MM.1S (cell line): ENCODE measurements at regions not wholly inside any gene's neighbourhood (a gene's known extent, or its start where the extent isn't known, plus 50 kb on each side); places are given as distances from the start of the nearest gene placed in this dataset.

Experiments used
- DNase-seq: peaks from one replicate; pipeline ENCODE4 v3.0.0-alpha.2; 2015
- H2AFZ ChIP-seq: fragments of 300-600 bp; sonication (generic); 2 replicates; pipeline ENCODE4 v1.6.0; 2016; ENCODE audit warnings: antibody characterized with exemption, low read length
- H3F3A ChIP-seq: fragments of 300-600 bp; sonication (generic); 2 replicates; pipeline ENCODE4 v1.6.1; 2016; ENCODE audit warnings: mild to moderate bottlenecking, antibody characterized with exemption, low read length, moderate library complexity, mixed read lengths; ENCODE audit not compliant: insufficient read depth
- H3K27ac ChIP-seq: fragments of 300-600 bp; sonication (generic); 2 replicates; pipeline ENCODE4 v1.5.1; 2016; ENCODE audit warnings: mild to moderate bottlenecking, low read length
- H3K27me3 ChIP-seq: fragments of 300-600 bp; sonication (generic); replicated peaks from 2 replicates; pipeline ENCODE4 v1.6.0; 2016; ENCODE audit warnings: low read length; ENCODE audit not compliant: insufficient read depth
- H3K36me3 ChIP-seq: fragments of 300-600 bp; sonication (generic); replicated peaks from 2 replicates; pipeline ENCODE4 v1.6.1; 2016; ENCODE audit warnings: mild to moderate bottlenecking, low read length, mixed read lengths; ENCODE audit not compliant: insufficient read depth
- H3K4me1 ChIP-seq: fragments of 300-600 bp; sonication (generic); 2 replicates; pipeline ENCODE4 v1.6.1; 2016; ENCODE audit warnings: low read length, mixed read lengths
- H3K4me2 ChIP-seq: fragments of 300-600 bp; sonication (generic); 2 replicates; pipeline ENCODE4 v1.6.0; 2016; ENCODE audit warnings: low read depth, low read length
- H3K4me3 ChIP-seq: fragments of 300-600 bp; sonication (generic); 2 replicates; pipeline ENCODE4 v1.5.1; 2016; ENCODE audit warnings: low read length, mixed read lengths
- H3K79me2 ChIP-seq: fragments of 300-600 bp; sonication (generic); 2 replicates; pipeline ENCODE4 v1.6.1; 2016; ENCODE audit warnings: mixed run types, low read length, mixed read lengths
- H3K9ac ChIP-seq: fragments of 300-600 bp; sonication (generic); 2 replicates; pipeline ENCODE4 v1.6.1; 2016; ENCODE audit warnings: low read length, mixed read lengths
- H3K9me2 ChIP-seq: fragments of 300-600 bp; sonication (generic); replicated peaks from 2 replicates; pipeline ENCODE4 v1.6.1; 2016; ENCODE audit warnings: mild to moderate bottlenecking, low read length, mixed read lengths; ENCODE audit not compliant: insufficient read depth
- H3K9me3 ChIP-seq: fragments of 300-600 bp; sonication (generic); replicated peaks from 2 replicates; pipeline ENCODE4 v1.6.1; 2016; ENCODE audit warnings: mild to moderate bottlenecking, low read length, mixed read lengths; ENCODE audit not compliant: insufficient read depth
- H4K20me1 ChIP-seq: fragments of 300-600 bp; sonication (generic); 2 replicates; pipeline ENCODE4 v1.6.1; 2016; ENCODE audit warnings: mild to moderate bottlenecking, low read length, moderate library complexity, mixed read lengths; ENCODE audit not compliant: insufficient read depth
- EZH2 ChIP-seq: fragments of 300-600 bp; sonication (generic); optimal IDR thresholded peaks from 2 replicates; pipeline ENCODE3; 2017; ENCODE audit warnings: low read depth, mild to moderate bottlenecking, antibody characterized with exemption, low read length, mixed read lengths
- EZH2phosphoT487 ChIP-seq: fragments of 300-600 bp; sonication (generic); IDR thresholded peaks from 2 replicates; pipeline ENCODE4 v1.6.1; 2018; ENCODE audit warnings: antibody characterized with exemption, low read length
- TF ChIP-seq, protein P1 (sequence below): fragments of 300-600 bp; sonication (generic); IDR thresholded peaks from 2 replicates; pipeline ENCODE4 v1.5.1; 2016; ENCODE audit warnings: antibody characterized with exemption, low read length, mixed read lengths

DNA sequence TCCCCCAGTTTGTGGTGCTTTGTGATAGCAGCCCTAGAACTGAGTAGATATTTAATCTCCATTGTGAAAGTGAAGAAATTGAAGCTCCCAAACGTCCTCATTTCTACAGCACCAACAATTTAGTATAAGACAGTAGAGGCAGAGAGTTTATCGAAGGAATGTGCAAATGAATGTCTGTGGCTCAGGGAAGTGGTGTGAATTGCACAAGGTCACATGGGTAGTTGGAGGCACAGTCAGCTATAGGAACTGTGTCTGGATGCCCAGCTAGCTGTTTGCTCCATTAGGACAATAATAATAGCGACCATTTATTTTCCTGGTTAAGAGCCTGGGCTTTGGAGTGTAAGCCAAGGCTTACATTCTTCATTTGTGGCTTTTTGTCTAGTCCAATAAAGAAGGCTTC lies 144.4 kb upstream of the USP24 start:
- Histone ChIP-seq H3K27me3 (no peaks in the 10 kb centered on the region), H4K20me1 (no peaks in the 10 kb centered on the region), H3K9ac (no peak overlapping the region), H3K4me2 (no peak overlapping the region), H3K27ac (no peak overlapping the region), H3K9me3 (no peaks in the 10 kb centered on the region), H2AFZ (no peak overlapping the region), H3K36me3 (no peaks in the 10 kb centered on the region), H3K79me2 (no peaks in the 10 kb centered on the region), H3K4me1 (peaks cover 28% of the 10 kb centered on the region), H3K9me2 (no peaks in the 10 kb centered on the region), H3K4me3 (no peak overlapping the region), H3F3A (peaks cover 13% of the 10 kb centered on the region)
- DNase-seq = no peak
- TF ChIP-seq, protein P1, sequence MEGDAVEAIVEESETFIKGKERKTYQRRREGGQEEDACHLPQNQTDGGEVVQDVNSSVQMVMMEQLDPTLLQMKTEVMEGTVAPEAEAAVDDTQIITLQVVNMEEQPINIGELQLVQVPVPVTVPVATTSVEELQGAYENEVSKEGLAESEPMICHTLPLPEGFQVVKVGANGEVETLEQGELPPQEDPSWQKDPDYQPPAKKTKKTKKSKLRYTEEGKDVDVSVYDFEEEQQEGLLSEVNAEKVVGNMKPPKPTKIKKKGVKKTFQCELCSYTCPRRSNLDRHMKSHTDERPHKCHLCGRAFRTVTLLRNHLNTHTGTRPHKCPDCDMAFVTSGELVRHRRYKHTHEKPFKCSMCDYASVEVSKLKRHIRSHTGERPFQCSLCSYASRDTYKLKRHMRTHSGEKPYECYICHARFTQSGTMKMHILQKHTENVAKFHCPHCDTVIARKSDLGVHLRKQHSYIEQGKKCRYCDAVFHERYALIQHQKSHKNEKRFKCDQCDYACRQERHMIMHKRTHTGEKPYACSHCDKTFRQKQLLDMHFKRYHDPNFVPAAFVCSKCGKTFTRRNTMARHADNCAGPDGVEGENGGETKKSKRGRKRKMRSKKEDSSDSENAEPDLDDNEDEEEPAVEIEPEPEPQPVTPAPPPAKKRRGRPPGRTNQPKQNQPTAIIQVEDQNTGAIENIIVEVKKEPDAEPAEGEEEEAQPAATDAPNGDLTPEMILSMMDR = no peak
- TF ChIP-seq EZH2phosphoT487 = no peak
- TF ChIP-seq EZH2 = no peak

DNA sequence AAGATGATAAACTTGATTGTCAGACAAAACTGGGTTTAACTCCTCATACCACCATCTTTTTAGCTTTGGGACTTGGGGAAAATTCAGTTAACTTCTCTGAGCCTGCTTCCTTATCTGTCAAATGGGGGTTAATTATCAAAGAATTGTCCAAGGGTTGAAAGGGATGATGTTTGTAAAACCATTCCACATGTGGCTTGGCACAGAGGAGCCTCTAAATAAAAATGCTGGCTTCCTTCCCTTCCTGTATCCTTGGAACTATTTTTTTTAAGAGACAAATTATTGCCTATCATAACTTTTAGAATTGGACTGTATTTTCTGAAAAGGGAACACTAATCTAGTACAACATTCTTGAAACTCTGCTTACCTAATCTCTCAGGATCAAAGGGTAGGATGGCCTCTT lies 143.4 kb upstream of the USP24 start:
- peaks cover 21% of the 10 kb centered on the region for H3K4me1 ChIP-seq
- no peak overlapping the region for H3K27ac ChIP-seq
- H3K9me2 ChIP-seq = no peaks in the 10 kb centered on the region
- no peak overlapping the region for H3K4me3 ChIP-seq
- TF ChIP-seq EZH2 (no peak), EZH2phosphoT487 (no peak)
- TF ChIP-seq, protein P1 = no peak
- no peak overlapping the region for H2AFZ ChIP-seq
- H3K9ac ChIP-seq = no peak overlapping the region
- H3K27me3 ChIP-seq = no peaks in the 10 kb centered on the region
- H3K79me2 ChIP-seq = no peaks in the 10 kb centered on the region
- peaks cover 10% of the 10 kb centered on the region for H3F3A ChIP-seq
- no peak overlapping the region for H3K4me2 ChIP-seq
- H3K36me3 ChIP-seq = no peaks in the 10 kb centered on the region
- no peaks in the 10 kb centered on the region for H4K20me1 ChIP-seq
- H3K9me3 ChIP-seq = no peaks in the 10 kb centered on the region
- DNase-seq = no peak

DNA sequence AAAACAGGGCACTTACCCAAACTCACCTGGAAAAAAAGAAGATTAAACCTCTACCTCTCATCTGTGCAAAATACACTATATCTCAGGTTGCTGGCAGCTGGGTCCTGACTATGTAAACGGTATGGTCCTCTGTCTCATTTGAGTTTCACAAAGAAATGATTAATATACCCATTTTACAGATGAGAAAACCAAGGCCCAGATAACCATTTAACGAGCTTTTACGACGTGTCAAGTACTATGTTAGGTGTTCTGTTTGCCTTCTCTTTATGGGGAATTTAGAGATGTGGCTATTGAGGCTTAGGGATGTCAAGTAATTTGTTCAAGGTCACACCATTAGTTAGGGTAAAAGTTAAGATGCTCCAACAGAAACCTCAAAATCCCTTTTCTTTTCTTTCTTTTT lies 140.4 kb upstream of the USP24 start:
- Histone ChIP-seq H2AFZ (no peak overlapping the region), H3K79me2 (no peaks in the 10 kb centered on the region), H4K20me1 (no peaks in the 10 kb centered on the region), H3K4me2 (no peak overlapping the region), H3K27ac (no peak overlapping the region), H3K9ac (no peak overlapping the region), H3K27me3 (no peaks in the 10 kb centered on the region), H3K36me3 (no peaks in the 10 kb centered on the region), H3F3A (no peaks in the 10 kb centered on the region), H3K9me3 (no peaks in the 10 kb centered on the region), H3K4me1 (no peaks in the 10 kb centered on the region), H3K4me3 (no peak overlapping the region), H3K9me2 (no peaks in the 10 kb centered on the region)
- TF ChIP-seq EZH2 (no peak), EZH2phosphoT487 (no peak)
- TF ChIP-seq, protein P1 = no peak
- DNase-seq = no peak
